HCT116 (cell line): ENCODE measurements at regions not wholly inside any gene's neighbourhood (a gene's known extent, or its start where the extent isn't known, plus 50 kb on each side); places are given as distances from the start of the nearest gene placed in this dataset.
"Not testable (repeated sequence)": the region's sequence is repeated elsewhere in the genome, so short reads cannot be mapped to it uniquely, and the experiment has no call there.

ENCODE experiments used
- ATAC-seq: fragments of 200-7000 bp; cut with Tn5 transposase; 2 replicates; pipeline ENCODE4 v1.9.1; 2020; ENCODE audit warnings: mild to moderate bottlenecking, moderate library complexity
- BruUV-seq: library from RNA; stranded (reverse); fragments of 400-500 nt; replicated peaks from 2 replicates; lab custom pipeline; 2021; lab: Mats Ljungman, UMichigan
- CTCF ChIA-PET: fragments of 300-600 bp; sonication (Branson Sonifier 250); formaldehyde crosslinking; loops from one replicate; lab custom pipeline; 2021; ENCODE audit warnings: antibody characterized with exemption; lab: Charles Lee
- POLR2A ChIA-PET: fragments of 300-600, 350-600 bp; sonication (Branson Sonifier 250); formaldehyde crosslinking; loops from one replicate; lab custom pipeline; 2021; ENCODE audit warnings: antibody characterized with exemption; lab: Charles Lee
- RAD21 ChIA-PET, 2 experiments: fragments of 300-600 bp; sonication (Branson Sonifier 250); formaldehyde crosslinking; loops; one replicate each; lab custom pipeline; 2023; ENCODE audit warnings: low total read pairs in 2 of 2; ENCODE audit not compliant: uncharacterized antibody in 2 of 2, unreplicated experiment in 2 of 2, low non-redundant PET in 1 of 2; lab: Charles Lee
- DNase-seq: peaks from one replicate; pipeline ENCODE4 v3.0.0-alpha.2; 2010; ENCODE audit warnings: low read depth, low spot score
- H2AFZ ChIP-seq: fragments of 200-600 bp; shearing (Covaris generic), sonication (generic); 2 replicates; pipeline ENCODE4 v1.6.1; 2017; ENCODE audit warnings: low read depth, mixed run types, mixed read lengths, antibody characterized with exemption, low read length; ENCODE audit not compliant: poor library complexity, severe bottlenecking
- H3K27ac ChIP-seq: 2 replicates; pipeline ENCODE4 v1.5.1; 2012; ENCODE audit warnings: low read depth, low read length
- H3K27me3 ChIP-seq: fragments of 200-600 bp; sonication (generic); 2 replicates; pipeline ENCODE4 v1.6.1; 2016; ENCODE audit warnings: mixed run types, low read length, mixed read lengths; ENCODE audit not compliant: insufficient read depth
- H3K36me3 ChIP-seq, 2 experiments: fragments of 200-500 bp in 1 of 2; fragments of 200-600 bp in 1 of 2; sonication (Bioruptor generic) in 1 of 2; sonication (generic) in 1 of 2; 2 replicates each; pipeline versions ENCODE4 v1.5.1 to v1.6.1; 2014 to 2016; ENCODE audit warnings: low read length in 2 of 2, inconsistent platforms in 1 of 2, mixed read lengths in 1 of 2, mixed run types in 1 of 2; ENCODE audit not compliant: insufficient read depth in 2 of 2, control insufficient read depth in 1 of 2
- H3K4me1 ChIP-seq, 2 experiments: fragments of 200-600 bp in 1 of 2; sonication (generic) in 1 of 2; 2 replicates each; pipeline versions ENCODE4 v1.5.1 to v1.6.1; 2012 to 2017; ENCODE audit warnings: low read length in 2 of 2, inconsistent platforms in 1 of 2, mild to moderate bottlenecking in 1 of 2, mixed read lengths in 1 of 2, mixed run types in 1 of 2, moderate library complexity in 1 of 2; ENCODE audit not compliant: insufficient read depth in 2 of 2, control insufficient read depth in 1 of 2
- H3K4me2 ChIP-seq: fragments of 200-600 bp; sonication (generic); 2 replicates; pipeline ENCODE4 v1.6.1; 2017; ENCODE audit warnings: mixed run types, low read length, mixed read lengths
- H3K4me3 ChIP-seq, 2 experiments: fragments of 200-600 bp in 1 of 2; sonication (generic) in 1 of 2; replicated peaks in 1 of 2; 2 replicates each; pipeline ENCODE4 v1.5.1; 2011 to 2016; ENCODE audit warnings: low read length in 2 of 2, control low read depth in 1 of 2, low read depth in 1 of 2, mild to moderate bottlenecking in 1 of 2, mixed read lengths in 1 of 2, mixed run types in 1 of 2
- H3K79me2 ChIP-seq: fragments of 200-600 bp; sonication (generic); 2 replicates; pipeline ENCODE4 v1.6.1; 2017; ENCODE audit warnings: mild to moderate bottlenecking, mixed run types, low read length, moderate library complexity, mixed read lengths; ENCODE audit not compliant: insufficient read depth
- H3K9ac ChIP-seq: fragments of 200-600 bp; sonication (generic); 2 replicates; pipeline ENCODE4 v1.6.1; 2016; ENCODE audit warnings: low read length, mixed read lengths
- H3K9me2 ChIP-seq: fragments of 200-600 bp; sonication (generic), shearing (Covaris generic); 2 replicates; pipeline ENCODE4 v1.6.1; 2017; ENCODE audit warnings: mixed run types, mild to moderate bottlenecking, moderate library complexity; ENCODE audit not compliant: insufficient read depth
- H3K9me3 ChIP-seq, 2 experiments: fragments of 200-500 bp in 1 of 2; fragments of 200-600 bp in 1 of 2; sonication (Bioruptor generic) in 1 of 2; sonication (generic) in 1 of 2; 2 replicates each; pipeline ENCODE4 v1.6.1; 2014 to 2017; ENCODE audit warnings: low read length in 2 of 2, mixed read lengths in 2 of 2, inconsistent platforms in 1 of 2, low read depth in 1 of 2, mild to moderate bottlenecking in 1 of 2, mixed run types in 1 of 2, moderate library complexity in 1 of 2; ENCODE audit not compliant: control insufficient read depth in 1 of 2, insufficient read depth in 1 of 2
- H4K20me1 ChIP-seq: fragments of 200-600 bp; sonication (generic), shearing (Covaris generic); 2 replicates; pipeline ENCODE4 v1.6.1; 2017; ENCODE audit warnings: mixed run types, mild to moderate bottlenecking, moderate library complexity; ENCODE audit not compliant: insufficient read depth
- CBX3 ChIP-seq: IDR thresholded peaks from 2 replicates; pipeline ENCODE4 v1.6.1; 2012; ENCODE audit warnings: low read depth
- EZH2 ChIP-seq: fragments of 200-600 bp; sonication (generic); IDR thresholded peaks from 2 replicates; pipeline ENCODE4 v1.6.1; 2017; ENCODE audit warnings: antibody characterized with exemption, mixed run types
- EZH2phosphoT487 ChIP-seq: fragments of 200-600 bp; IDR thresholded peaks from 2 replicates; pipeline ENCODE4 v1.6.1; 2018; ENCODE audit warnings: antibody characterized with exemption, borderline replicate concordance
- JUND ChIP-seq: IDR thresholded peaks from 2 replicates; pipeline ENCODE4 v1.6.1; 2012
- RAD21 ChIP-seq: IDR thresholded peaks from 2 replicates; pipeline ENCODE4 v1.6.1; 2012; ENCODE audit warnings: low read depth, mild to moderate bottlenecking
- SP1 ChIP-seq: IDR thresholded peaks from 2 replicates; pipeline ENCODE4 v1.6.1; 2012; ENCODE audit warnings: low read depth
- TCF7L2 ChIP-seq: IDR thresholded peaks from 2 replicates; pipeline ENCODE4 v1.7.0; 2011; ENCODE audit warnings: borderline replicate concordance, inconsistent platforms; ENCODE audit not compliant: insufficient read depth, insufficient read length; ENCODE audit errors: extremely low read depth
- intact Hi-C: fragments of 100-400 bp; cut with micrococcal nuclease; formaldehyde crosslinking; loops from 2 replicates; pipeline ENCODE4 v1.10.0; 2022

GRCh38 chr21:24509131-24509530 lies 1098.2 kb downstream of the MRPL39 start:
- no peak for ATAC-seq
- Histone ChIP-seq H3K4me1 (no peaks in the 10 kb centered on the region), H3K9me2 (no peaks in the 10 kb centered on the region), H3K9ac (no peak overlapping the region), H2AFZ (no peak overlapping the region), H3K79me2 (no peaks in the 10 kb centered on the region), H4K20me1 (no peaks in the 10 kb centered on the region), H3K4me3 (no peak overlapping the region), H3K27ac (no peak overlapping the region), H3K36me3 (no peaks in the 10 kb centered on the region), H3K4me2 (no peak overlapping the region), H3K9me3 (peaks cover 3 to 5% of the 10 kb centered on the region in 2 experiments; a peak in 2 of 4 replicates), H3K27me3 (no peaks in the 10 kb centered on the region)
- ChIA-PET CTCF (no interaction called here), RAD21 (no interaction called here), POLR2A (no interaction called here)
- TF ChIP-seq JUND (no peak), TCF7L2 (no peak), EZH2 (no peak), CBX3 (no peak)
- BruUV-seq: no TSS peak
- no peak for DNase-seq
- intact Hi-C loops: no loop called here

DNA sequence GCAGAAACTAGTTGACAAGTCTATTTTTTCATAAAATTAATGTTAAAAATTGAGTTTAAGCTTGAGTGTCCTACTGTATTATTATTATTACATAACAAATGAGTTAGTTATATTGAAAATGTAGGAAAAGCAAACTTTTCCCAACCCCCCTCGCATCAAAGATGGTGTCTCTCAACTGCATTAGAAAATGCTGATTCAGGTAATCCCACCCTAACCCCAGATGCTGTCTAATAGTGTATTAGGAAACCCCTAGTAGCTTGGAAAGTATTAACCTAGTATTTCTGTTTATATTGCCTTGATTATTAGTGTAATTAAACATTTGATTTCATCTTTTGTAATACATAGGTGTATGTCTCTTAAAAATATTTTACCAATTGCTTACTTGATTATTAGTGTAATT lies 1120.3 kb downstream of the MRPL39 start:
- no peak for DNase-seq
- H2AFZ ChIP-seq: no peak overlapping the region
- no peak for ATAC-seq
- no peak overlapping the region for H3K4me3 ChIP-seq
- H3K9ac ChIP-seq: no peak overlapping the region
- no peak overlapping the region for H3K4me2 ChIP-seq
- BruUV-seq: no TSS peak
- H3K27me3 ChIP-seq: no peaks in the 10 kb centered on the region
- no peaks in the 10 kb centered on the region for H3K9me2 ChIP-seq
- H3K4me1 ChIP-seq: no peaks in the 10 kb centered on the region
- POLR2A ChIA-PET: no interaction called here
- TF ChIP-seq EZH2phosphoT487 (no peak), RAD21 (no peak), SP1 (no peak)
- H3K79me2 ChIP-seq: no peaks in the 10 kb centered on the region
- RAD21 ChIA-PET: no interaction called here
- no peaks in the 10 kb centered on the region for H4K20me1 ChIP-seq
- no peaks in the 10 kb centered on the region for H3K36me3 ChIP-seq
- no peak overlapping the region for H3K27ac ChIP-seq
- CTCF ChIA-PET: no interaction called here
- peaks cover 0 to 13% of the 10 kb centered on the region in 2 experiments; a peak in 2 of 4 replicates for H3K9me3 ChIP-seq
- intact Hi-C loops: no loop called here

GRCh38 chr21:24483361-24483760 lies 1123.9 kb downstream of the MRPL39 start:
- CTCF ChIA-PET, H3K4me2 ChIP-seq, H3K4me1 ChIP-seq, intact Hi-C loops, BruUV-seq, H3K4me3 ChIP-seq, H4K20me1 ChIP-seq, H3K27me3 ChIP-seq, ATAC-seq, H3K9ac ChIP-seq, DNase-seq, RAD21 ChIA-PET, POLR2A ChIA-PET, H3K9me2 ChIP-seq, H3K36me3 ChIP-seq, H3K79me2 ChIP-seq, H3K27ac ChIP-seq, H2AFZ ChIP-seq: not testable (repeated sequence)
- H3K9me3 ChIP-seq: peaks cover 0 to 12% of the 10 kb centered on the region in 2 experiments; a peak in 3 of 4 replicates
